Fibroblast of the aortic adventitia (primary cell): ENCODE measurements at regions not wholly inside any gene's neighbourhood (a gene's known extent, or its start where the extent isn't known, plus 50 kb on each side); places are given as distances from the start of the nearest gene placed in this dataset.

Experiments
- DNase-seq: peaks from one replicate; pipeline ENCODE4 v3.0.0-alpha.2; 2010; ENCODE audit warnings: low read depth
- H3K4me3 ChIP-seq: 2 replicates; pipeline ENCODE4 v1.5.1; 2011; ENCODE audit warnings: low read depth, mild to moderate bottlenecking, control low read depth, low read length, moderate library complexity
- TF ChIP-seq, protein P1 (sequence below): IDR thresholded peaks from 2 replicates; pipeline ENCODE4 v1.5.1; 2011; ENCODE audit warnings: mild to moderate bottlenecking, low read length, control low read depth, inconsistent platforms; ENCODE audit not compliant: insufficient read depth

DNA sequence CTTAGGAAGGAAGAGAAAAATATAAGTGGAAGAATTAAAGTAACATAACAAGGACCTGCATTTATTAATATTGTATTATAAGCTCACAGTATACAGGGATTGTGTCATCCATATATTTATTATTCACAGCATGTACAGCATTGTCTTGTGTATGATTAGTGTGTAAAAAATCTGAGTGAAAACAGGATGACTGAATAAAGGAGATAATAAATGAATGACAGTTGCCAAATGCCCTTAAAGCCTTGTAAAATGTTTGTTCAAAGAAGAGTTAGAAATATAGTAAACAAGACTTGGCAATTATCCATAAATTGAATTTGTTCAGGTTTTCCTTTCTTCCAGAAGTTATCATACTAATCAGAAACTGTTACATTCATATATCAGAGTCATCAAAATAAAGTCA is 172.7 kb downstream of the BTC start:
- TF ChIP-seq, protein P1, sequence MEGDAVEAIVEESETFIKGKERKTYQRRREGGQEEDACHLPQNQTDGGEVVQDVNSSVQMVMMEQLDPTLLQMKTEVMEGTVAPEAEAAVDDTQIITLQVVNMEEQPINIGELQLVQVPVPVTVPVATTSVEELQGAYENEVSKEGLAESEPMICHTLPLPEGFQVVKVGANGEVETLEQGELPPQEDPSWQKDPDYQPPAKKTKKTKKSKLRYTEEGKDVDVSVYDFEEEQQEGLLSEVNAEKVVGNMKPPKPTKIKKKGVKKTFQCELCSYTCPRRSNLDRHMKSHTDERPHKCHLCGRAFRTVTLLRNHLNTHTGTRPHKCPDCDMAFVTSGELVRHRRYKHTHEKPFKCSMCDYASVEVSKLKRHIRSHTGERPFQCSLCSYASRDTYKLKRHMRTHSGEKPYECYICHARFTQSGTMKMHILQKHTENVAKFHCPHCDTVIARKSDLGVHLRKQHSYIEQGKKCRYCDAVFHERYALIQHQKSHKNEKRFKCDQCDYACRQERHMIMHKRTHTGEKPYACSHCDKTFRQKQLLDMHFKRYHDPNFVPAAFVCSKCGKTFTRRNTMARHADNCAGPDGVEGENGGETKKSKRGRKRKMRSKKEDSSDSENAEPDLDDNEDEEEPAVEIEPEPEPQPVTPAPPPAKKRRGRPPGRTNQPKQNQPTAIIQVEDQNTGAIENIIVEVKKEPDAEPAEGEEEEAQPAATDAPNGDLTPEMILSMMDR, result no peak
- no peak for DNase-seq

DNA sequence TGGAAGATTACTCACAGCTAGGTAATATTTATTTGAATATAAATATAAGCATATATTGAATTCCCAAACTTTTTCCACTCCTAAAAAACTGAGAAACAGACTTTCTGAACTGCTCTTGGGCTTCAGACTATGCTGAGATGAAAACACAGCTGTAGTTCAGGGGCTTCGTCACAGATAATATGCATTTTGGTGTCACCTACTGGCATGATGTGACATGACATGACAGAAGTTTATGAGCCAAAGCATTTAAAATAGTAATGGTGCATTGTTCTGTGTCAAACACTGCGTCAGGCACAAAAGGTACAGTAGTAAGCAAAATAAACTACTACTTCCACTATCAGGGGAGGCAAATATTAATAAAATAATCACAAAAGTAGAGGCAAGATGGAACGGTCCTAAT is 171.3 kb downstream of the BTC start:
- TF ChIP-seq, protein P1, result peak; percentile 36
- DNase-seq, result peak; percentile 32
- no peak overlapping the region for H3K4me3 ChIP-seq

More for the DNA sequence above, 172.7 kb downstream of the BTC start:
- H3K4me3 ChIP-seq, result no peak overlapping the region

DNA sequence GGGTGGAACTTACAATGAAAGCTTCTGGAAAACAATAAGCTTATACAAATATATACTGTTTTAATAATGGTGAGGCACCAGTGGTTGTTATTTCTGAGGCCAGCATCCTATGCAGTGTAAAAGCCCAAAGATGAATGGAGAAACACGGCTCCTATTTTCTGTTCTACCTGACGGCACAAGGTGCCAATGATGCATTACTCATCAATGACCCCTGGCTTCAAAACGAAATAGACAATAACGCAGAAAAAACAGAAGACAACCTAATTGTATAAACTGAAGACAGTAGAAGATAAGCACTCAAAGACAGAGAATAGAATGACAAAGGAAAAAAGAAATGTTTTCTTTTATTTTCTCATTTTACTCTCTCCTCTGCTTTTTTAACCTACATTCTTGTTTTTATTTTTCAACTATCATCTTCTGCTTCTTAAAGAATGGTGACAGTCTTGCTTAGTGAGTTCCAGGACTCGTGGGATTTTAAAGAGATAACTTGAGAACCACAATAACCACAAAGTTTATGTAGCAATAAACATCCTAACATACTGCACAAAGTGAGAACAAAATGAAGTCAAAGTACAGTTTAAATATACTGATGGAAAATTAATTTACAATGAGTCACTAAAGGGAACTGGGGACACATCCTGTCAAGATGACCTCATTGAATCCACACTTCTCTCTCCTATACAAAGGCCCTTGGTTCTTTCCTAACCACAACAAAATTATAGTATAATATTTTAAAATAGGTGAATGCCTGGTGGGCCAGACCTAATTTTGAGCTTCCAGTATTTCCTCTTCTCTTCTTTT is 169.8 kb downstream of the BTC start:
- no peak overlapping the region for H3K4me3 ChIP-seq
- TF ChIP-seq, protein P1, result no peak
- peak; percentile 75 for DNase-seq

DNA sequence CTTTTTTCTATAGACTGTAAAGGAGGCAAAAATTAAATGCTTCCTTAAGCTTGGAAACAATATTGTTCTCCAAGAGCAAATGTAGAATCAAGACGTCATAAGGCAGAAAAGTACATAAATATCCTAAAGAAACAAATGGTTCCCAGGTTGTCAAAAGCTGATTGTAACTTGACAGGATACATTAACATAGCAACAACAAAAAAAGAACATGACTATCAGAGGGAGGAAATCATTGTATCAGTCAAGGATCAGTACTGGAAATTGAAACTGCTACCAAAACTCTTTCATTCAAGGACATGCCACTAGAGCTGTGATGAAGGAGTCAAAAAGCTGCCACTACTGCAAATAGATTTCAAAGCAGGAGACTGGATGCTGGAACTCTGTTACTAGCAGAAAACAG is 168.3 kb downstream of the BTC start:
- TF ChIP-seq, protein P1, result no peak

DNA sequence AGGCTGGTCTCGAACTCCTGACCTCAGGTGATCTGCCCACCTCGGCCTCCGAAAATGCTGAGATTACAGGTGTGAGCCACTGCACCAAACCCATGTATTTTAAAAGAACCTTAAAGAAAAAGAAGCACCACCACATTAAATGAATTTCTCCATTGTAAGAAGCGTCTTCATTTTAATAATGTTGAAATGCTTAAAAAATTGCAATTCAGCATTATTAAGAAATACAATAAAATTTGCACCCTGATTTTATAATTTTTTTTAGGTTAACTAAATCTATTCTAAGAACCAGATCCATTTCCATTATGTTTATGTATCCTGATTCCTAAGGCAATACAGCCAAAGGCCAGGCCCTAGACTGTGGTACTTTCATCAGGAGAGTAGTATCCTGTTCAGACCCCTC is 167.2 kb downstream of the BTC start:
- H3K4me3 ChIP-seq, result no peak overlapping the region
- DNase-seq, result no peak
- TF ChIP-seq, protein P1, result no peak

More for the DNA sequence above, 168.3 kb downstream of the BTC start:
- H3K4me3 ChIP-seq, result no peak overlapping the region
- no peak for DNase-seq

DNA sequence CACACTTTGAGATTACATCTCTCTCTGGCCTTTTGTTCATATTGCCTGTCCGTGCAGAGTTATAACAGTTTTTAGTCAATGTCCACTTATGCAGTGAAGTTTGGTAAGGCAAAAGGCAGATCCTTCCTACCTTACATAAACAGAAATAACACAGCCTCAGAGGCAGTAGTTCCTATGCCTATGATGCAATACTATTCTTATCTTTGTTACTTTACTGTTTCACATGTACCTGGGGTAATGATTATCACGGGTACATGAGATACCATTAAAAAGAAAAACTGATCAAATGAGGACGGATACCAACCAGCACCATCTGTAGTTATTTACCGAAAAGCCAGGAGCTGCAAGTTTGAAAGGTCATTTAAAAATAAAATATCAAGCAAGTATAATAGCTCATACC is 166.8 kb downstream of the BTC start:
- TF ChIP-seq, protein P1, result no peak
- H3K4me3 ChIP-seq, result no peak overlapping the region
- no peak for DNase-seq
